Effector CD8-positive, alpha-beta T cell (primary cell): ENCODE measurements at regions not wholly inside any gene's neighbourhood (a gene's known extent, or its start where the extent isn't known, plus 50 kb on each side); places are given as distances from the start of the nearest gene placed in this dataset.
"Not testable (repeated sequence)": the region's sequence is repeated elsewhere in the genome, so short reads cannot be mapped to it uniquely, and the experiment has no call there.

ENCODE experiments used
- DNase-seq: peaks from one replicate; lab custom pipeline; 2025; lab: John Stamatoyannopoulos, UW

GRCh38 chr6:43998592-43999243 lies 128.5 kb downstream of the MRPL14 start:
- DNase-seq: not testable (repeated sequence)

GRCh38 chr6:43997990-43998585 lies 129.2 kb downstream of the MRPL14 start:
- DNase-seq: not testable (repeated sequence)

GRCh38 chr6:43997345-43997677 lies 129.9 kb downstream of the MRPL14 start:
- DNase-seq: no peak

GRCh38 chr6:43996618-43997344 lies 130.5 kb downstream of the MRPL14 start:
- DNase-seq: no peak

GRCh38 chr6:43995137-43995536 lies 132.1 kb downstream of the MRPL14 start:
- DNase-seq: no peak

- no peak for DNase-seq
Observed at GRCh38 chr6:43993881-43994523, 133.2 kb downstream of the MRPL14 start.

GRCh38 chr6:43992783-43993644 lies 134.2 kb downstream of the MRPL14 start:
- DNase-seq: no peak

- no peak for DNase-seq
Observed at GRCh38 chr6:43992126-43992663, 135.1 kb downstream of the MRPL14 start.

GRCh38 chr6:43990627-43991619 lies 136.3 kb downstream of the MRPL14 start:
- DNase-seq: no peak

- DNase-seq: no peak
Observed at GRCh38 chr6:43990275-43990626, 137.0 kb downstream of the MRPL14 start.

GRCh38 chr6:43989581-43990146 lies 137.6 kb downstream of the MRPL14 start:
- no peak for DNase-seq

- no peak for DNase-seq
Observed at GRCh38 chr6:43988801-43989200, 138.5 kb downstream of the MRPL14 start.

- no peak for DNase-seq
Observed at GRCh38 chr6:43987838-43988439, 139.3 kb downstream of the MRPL14 start.

GRCh38 chr6:43986177-43986825 lies 141.0 kb downstream of the MRPL14 start:
- DNase-seq: no peak

GRCh38 chr6:43985329-43985728 lies 141.9 kb downstream of the MRPL14 start:
- no peak for DNase-seq

GRCh38 chr6:43984442-43985321 lies 142.6 kb downstream of the MRPL14 start:
- no peak for DNase-seq

GRCh38 chr6:43983632-43984031 lies 143.6 kb downstream of the MRPL14 start:
- no peak for DNase-seq

- no peak for DNase-seq
Observed at GRCh38 chr6:43983191-43983590, 144.1 kb downstream of the MRPL14 start.
